HEK293T (cell line): ENCODE measurements at regions not wholly inside any gene's neighbourhood (a gene's known extent, or its start where the extent isn't known, plus 50 kb on each side); places are given as distances from the start of the nearest gene placed in this dataset.

ENCODE experiments used
- FOXA1 ChIP-seq: fragments of 450-650 bp; IDR thresholded peaks from 2 replicates; pipeline ENCODE4 v1.6.1; 2016; ENCODE audit warnings: mild to moderate bottlenecking
- FOXM1 ChIP-seq: fragments of 450-650 bp; IDR thresholded peaks from 2 replicates; pipeline ENCODE4 v1.6.1; 2017; ENCODE audit warnings: mild to moderate bottlenecking, borderline replicate concordance
- SP1 ChIP-seq: fragments of 450-650 bp; IDR thresholded peaks from 2 replicates; pipeline ENCODE4 v1.6.1; 2017
- SUZ12 ChIP-seq: fragments of 450-650 bp; IDR thresholded peaks from 2 replicates; pipeline ENCODE4 v1.6.1; 2016; ENCODE audit warnings: mild to moderate bottlenecking
- ZNF384 ChIP-seq: fragments of 450-650 bp; IDR thresholded peaks from 2 replicates; pipeline ENCODE4 v1.6.1; 2016

DNA sequence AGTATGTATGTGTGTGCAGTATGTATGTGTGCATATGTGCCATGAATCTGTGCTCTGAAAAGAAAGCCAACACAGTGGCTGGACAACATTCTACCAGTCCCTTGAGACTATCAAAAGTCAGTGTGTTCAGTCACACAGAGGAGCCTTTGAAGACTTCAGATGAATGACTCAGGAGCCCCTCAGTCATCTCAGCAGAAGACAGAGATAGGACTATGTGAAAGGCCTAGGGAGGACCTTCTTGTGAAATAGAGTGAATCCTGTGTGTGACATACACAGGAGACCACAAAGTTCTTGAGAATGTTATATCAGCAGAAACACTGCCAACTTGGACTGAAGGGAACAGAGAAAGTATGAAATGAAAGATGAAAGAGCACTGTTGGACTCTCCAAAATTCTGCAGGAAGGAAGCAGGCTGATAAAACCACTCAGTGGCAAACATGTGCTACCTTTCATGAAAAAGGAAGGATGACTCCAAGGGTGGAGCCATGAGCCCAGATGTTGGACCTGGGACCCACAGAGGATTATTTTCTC, 108.4 kb downstream of the METRNL start:
- TF ChIP-seq SUZ12 (no peak), SP1 (no peak), FOXA1 (no peak), ZNF384 (no peak), FOXM1 (no peak)
